22Rv1 (cell line): ENCODE measurements at regions not wholly inside any gene's neighbourhood (a gene's known extent, or its start where the extent isn't known, plus 50 kb on each side); places are given as distances from the start of the nearest gene placed in this dataset.

Experiments used
- CTCF ChIP-seq: fragments of 450-650 bp; IDR thresholded peaks from 2 replicates; pipeline ENCODE4 v1.5.1; 2017; ENCODE audit warnings: mild to moderate bottlenecking
- ZFX ChIP-seq: fragments of 450-650 bp; IDR thresholded peaks from 2 replicates; pipeline ENCODE4 v1.6.1; 2017; ENCODE audit warnings: antibody characterized with exemption, borderline replicate concordance

GRCh38 chr4:62482355-62482754 is 1282.2 kb downstream of the ADGRL3 start:
- no peak for TF ChIP-seq CTCF
- no peak for TF ChIP-seq ZFX
